Sigmoid colon (tissue), 4 donors: ENCODE measurements at regions not wholly inside any gene's neighbourhood (a gene's known extent, or its start where the extent isn't known, plus 50 kb on each side); places are given as distances from the start of the nearest gene placed in this dataset.

Experiments used
- CTCF ChIP-seq, 4 experiments: fragments of 450-650 bp in 3 of 4; fragments of 200-600 bp in 1 of 4; IDR thresholded peaks; one replicate each; pipeline ENCODE4 v1.5.1; 2016 to 2019; ENCODE audit warnings: antibody characterized with exemption in 4 of 4, mild to moderate bottlenecking in 3 of 4, moderate library complexity in 2 of 4
- EP300 ChIP-seq, 4 donors: sonication (generic); formaldehyde crosslinking; IDR thresholded peaks; one replicate each; pipeline ENCODE4 v1.6.1; 2017; ENCODE audit warnings: antibody characterized with exemption in 4 of 4
- POLR2AphosphoS5 ChIP-seq, 4 donors: sonication (generic); formaldehyde crosslinking; IDR thresholded peaks; one replicate each; pipeline ENCODE4 v1.6.1; 2017; ENCODE audit warnings: antibody characterized with exemption in 4 of 4

DNA sequence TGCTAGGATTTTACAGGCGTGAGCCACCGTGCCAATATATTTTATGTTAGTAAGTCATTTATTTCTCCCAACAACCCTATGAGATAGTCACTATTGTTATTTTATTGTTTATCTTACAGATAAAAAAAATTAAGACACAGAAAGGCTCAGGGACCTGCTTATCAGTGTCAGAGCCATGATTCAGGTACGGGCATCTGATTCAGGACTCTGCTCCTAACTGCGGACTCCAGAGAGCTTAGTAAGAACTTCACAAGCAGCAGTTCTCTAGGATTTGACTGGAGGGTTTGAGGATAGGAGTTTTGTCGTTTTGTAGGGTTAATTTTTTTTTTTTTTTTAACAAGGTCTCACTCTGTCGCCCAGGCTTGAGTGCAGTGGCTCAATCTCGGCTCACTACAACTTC, 174.2 kb downstream of the BCL11A start:
- TF ChIP-seq CTCF (IDR thresholded peaks at IDR 0.05) (no peak), EP300 (IDR thresholded peaks at IDR 0.05) (no peak), POLR2AphosphoS5 (IDR thresholded peaks at IDR 0.05) (no peak)
